GM10847 (cell line): ENCODE measurements at regions not wholly inside any gene's neighbourhood (a gene's known extent, or its start where the extent isn't known, plus 50 kb on each side); places are given as distances from the start of the nearest gene placed in this dataset.

Experiments
- POLR2A ChIP-seq: IDR thresholded peaks from 2 replicates; pipeline ENCODE4 v1.6.1; 2011; ENCODE audit not compliant: insufficient read length; ENCODE audit errors: extremely low read depth

- TF ChIP-seq POLR2A: no peak
These were observed 71.2 kb downstream of the C9orf50 start for GRCh38 chr9:129549684-129550083.

GRCh38 chr9:129549139-129549538 lies 71.8 kb downstream of the C9orf50 start:
- no peak for TF ChIP-seq POLR2A

GRCh38 chr9:129548571-129549135 lies 72.2 kb downstream of the C9orf50 start:
- no peak for TF ChIP-seq POLR2A

- TF ChIP-seq POLR2A: no peak
These were observed 72.9 kb downstream of the C9orf50 start for GRCh38 chr9:129547869-129548570.

- TF ChIP-seq POLR2A: no peak
These were observed 73.8 kb downstream of the C9orf50 start for GRCh38 chr9:129547063-129547462.

DNA sequence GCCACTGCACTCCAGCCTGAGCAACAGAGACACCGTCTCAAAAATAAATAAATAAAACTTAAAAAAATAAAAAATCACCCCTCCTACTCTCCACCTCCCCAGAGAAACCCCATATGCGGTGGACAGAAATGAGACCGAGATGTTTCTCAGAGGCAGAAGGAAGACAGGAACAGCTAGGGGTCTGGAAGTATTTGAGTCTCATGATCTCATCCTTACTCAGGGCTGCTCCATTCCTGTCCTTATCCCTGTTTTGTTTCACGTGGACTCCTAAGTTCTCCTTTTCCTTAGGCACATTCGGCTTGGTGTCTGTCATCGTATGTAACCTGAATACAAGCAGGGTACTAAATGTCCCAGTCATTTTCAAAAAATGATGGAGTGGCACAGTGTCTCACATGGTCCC lies 76.1 kb downstream of the C9orf50 start:
- TF ChIP-seq POLR2A: no peak

GRCh38 chr9:129542741-129543140 lies 78.2 kb downstream of the C9orf50 start:
- no peak for TF ChIP-seq POLR2A

- no peak for TF ChIP-seq POLR2A
These were observed 79.6 kb downstream of the C9orf50 start for GRCh38 chr9:129541270-129541669.

DNA sequence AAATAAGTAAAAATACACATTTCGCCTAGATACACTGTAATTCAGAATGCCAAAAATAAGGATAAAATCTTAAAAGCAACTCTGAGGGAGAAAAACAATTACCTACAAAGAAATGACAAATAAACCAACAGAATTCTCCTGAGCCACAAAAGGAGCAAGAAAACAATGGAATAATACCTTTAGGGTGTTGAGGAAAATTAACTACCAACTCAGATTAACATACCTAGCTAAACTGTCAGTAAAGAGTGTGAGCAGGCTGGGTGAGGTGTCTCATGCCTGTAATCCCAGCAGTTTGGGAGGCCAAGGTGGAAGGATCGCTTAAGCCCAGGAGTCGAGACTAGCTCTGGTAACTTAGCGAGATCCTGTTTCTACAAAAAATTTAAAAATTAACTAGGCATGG lies 81.5 kb downstream of the C9orf50 start:
- TF ChIP-seq POLR2A: no peak

- no peak for TF ChIP-seq POLR2A
These were observed 95.2 kb downstream of the C9orf50 start for GRCh38 chr9:129525656-129526196.

GRCh38 chr9:129524582-129525270 lies 96.2 kb downstream of the C9orf50 start:
- TF ChIP-seq POLR2A: no peak

GRCh38 chr9:129523943-129524581 lies 96.8 kb downstream of the C9orf50 start:
- no peak for TF ChIP-seq POLR2A

GRCh38 chr9:129522351-129522750 lies 98.5 kb downstream of the C9orf50 start:
- no peak for TF ChIP-seq POLR2A

DNA sequence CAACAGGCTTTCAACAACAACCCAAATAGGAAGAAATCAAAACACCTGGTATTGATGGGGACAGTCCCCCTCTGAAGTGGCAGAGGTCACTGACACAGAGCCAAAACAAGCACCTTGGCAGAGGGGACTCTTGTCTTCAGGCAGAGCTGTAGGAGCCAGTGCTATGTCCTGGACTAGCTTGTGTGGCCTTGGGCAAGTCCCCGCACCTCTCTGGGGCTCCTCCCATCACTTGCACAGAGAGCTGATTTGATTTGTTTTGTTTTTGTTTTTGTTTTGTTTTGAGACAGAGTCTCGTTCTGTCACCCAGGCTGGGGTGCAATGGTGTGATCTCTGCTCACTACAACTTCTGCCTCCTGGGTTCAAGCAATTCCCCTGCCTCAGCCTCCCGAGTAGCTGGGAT lies 100.8 kb downstream of the C9orf50 start:
- TF ChIP-seq POLR2A: no peak

- no peak for TF ChIP-seq POLR2A
These were observed 102.8 kb downstream of the C9orf50 start for GRCh38 chr9:129518074-129518473.

DNA sequence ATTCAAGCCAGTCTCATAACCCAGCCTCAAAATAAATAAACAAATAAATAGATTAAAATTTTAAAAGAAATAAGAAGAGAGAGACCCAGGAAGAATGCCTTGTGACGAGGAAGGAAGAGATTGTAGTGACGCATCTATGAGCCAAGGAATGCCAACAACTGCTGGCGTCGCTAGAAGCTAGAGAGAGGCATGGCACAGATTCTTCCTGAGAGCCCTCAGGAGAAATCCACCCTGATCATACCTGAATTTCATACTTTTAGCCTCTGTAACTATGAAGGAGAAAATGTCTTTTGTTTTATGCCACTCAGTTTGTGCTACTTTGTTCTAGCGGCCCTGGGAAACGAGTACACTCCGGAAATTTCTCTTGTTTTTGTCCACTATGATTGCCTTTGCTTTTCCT lies 103.9 kb downstream of the C9orf50 start:
- TF ChIP-seq POLR2A: no peak
